GM18508 (cell line): ENCODE measurements at regions not wholly inside any gene's neighbourhood (a gene's known extent, or its start where the extent isn't known, plus 50 kb on each side); places are given as distances from the start of the nearest gene placed in this dataset.

Experiments
- ATAC-seq: cut with Tn5 transposase; IDR thresholded peaks from one replicate; pipeline ENCODE4 v1.9.1; 2021; ENCODE audit warnings: moderate number of reproducible peaks; ENCODE audit not compliant: insufficient read depth, unreplicated experiment

GRCh38 chr10:106011250-106011649 is 1153.3 kb downstream of the SORCS1 start:
- no peak for ATAC-seq

DNA sequence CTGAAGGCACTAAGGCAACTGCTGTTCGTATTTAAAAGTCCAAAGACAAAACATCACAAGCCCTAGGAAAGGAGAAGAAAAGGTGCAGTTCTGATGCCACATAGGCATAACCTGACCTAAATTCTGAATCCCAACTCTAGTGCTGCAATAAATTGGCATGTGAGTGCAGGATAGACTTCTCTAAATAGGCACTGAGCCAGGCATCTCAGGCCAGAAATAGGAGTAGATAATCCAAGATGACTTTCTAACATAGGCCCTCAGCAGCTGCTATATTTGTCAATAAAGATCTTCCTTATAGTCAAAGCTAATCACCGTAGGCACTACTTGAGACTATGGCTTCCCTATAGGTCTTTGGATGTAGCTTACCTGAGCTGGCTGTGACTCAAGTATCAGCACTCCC is 1163.8 kb downstream of the SORCS1 start:
- no peak for ATAC-seq

GRCh38 chr10:105993609-105994008 is 1170.9 kb downstream of the SORCS1 start:
- no peak for ATAC-seq

GRCh38 chr10:105992928-105993327 is 1171.6 kb downstream of the SORCS1 start:
- ATAC-seq, result no peak

- no peak for ATAC-seq
Measured at GRCh38 chr10:105990529-105990928, 1174.0 kb downstream of the SORCS1 start.

- ATAC-seq, result no peak
Measured at GRCh38 chr10:105989995-105990394, 1174.5 kb downstream of the SORCS1 start.

GRCh38 chr10:105988848-105989247 is 1175.7 kb downstream of the SORCS1 start:
- no peak for ATAC-seq

GRCh38 chr10:105986912-105987635 is 1177.4 kb downstream of the SORCS1 start:
- no peak for ATAC-seq

- ATAC-seq, result no peak
Measured at GRCh38 chr10:105986486-105986885, 1178.0 kb downstream of the SORCS1 start.

DNA sequence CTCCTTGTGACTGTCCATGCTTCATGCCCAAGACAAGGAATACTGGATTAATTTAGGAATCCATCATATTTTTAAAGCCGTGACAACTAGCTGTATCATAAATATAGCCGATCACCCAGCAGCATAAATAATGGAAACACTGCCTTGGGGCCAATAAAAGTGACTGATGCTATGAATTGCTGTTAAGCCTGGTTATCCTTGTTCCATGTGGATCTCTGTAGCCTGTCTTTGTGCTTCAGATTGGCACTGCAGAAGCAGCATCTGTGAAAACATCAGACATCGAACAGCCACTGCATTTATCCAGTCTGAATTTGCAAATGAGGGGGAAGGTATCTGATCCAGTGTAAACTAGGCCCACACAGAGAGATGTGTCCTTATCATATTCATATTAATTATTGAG is 1181.8 kb downstream of the SORCS1 start:
- no peak for ATAC-seq

GRCh38 chr10:105981679-105982078 is 1182.8 kb downstream of the SORCS1 start:
- ATAC-seq, result no peak

GRCh38 chr10:105974803-105975456 is 1189.6 kb downstream of the SORCS1 start:
- ATAC-seq, result no peak

DNA sequence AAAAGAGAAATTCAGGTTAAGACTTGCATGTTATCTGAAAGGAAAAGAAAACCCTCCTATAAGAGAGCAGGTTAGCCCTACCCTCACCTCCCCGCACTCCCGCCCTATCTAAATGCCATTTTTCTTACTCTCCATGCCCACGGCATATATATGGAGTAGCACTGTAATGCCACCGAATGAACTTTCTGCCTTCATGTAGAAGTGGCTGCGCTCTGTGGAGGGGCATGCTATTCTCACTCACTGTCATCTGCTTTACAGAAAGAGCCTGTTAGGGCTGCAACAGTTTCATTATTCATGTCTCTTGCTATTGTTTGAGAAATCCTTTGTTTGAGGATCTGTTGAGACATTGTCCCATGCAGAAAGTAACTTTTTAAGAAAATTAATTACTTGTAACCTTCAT is 1190.6 kb downstream of the SORCS1 start:
- no peak for ATAC-seq

GRCh38 chr10:105973360-105973759 is 1191.1 kb downstream of the SORCS1 start:
- no peak for ATAC-seq

DNA sequence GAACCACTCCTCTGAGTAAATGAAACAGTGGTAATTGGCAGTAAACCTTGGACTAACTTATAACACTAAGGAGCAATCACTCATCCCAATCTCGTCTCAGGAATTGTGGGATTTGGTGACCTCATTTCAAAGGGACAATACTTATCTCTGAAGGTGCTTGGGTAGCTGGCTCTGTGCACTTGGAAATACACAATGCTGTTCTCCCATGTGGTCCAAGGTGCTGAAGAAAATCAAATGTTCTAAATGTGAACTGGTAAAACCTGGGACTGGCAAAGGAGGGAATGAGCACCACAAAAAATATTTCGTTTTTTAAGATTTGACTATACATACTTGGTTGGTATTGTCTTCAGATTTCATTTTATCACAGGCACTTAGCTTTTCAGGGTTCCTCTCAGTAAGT is 1193.0 kb downstream of the SORCS1 start:
- ATAC-seq, result no peak

GRCh38 chr10:105969884-105970377 is 1194.6 kb downstream of the SORCS1 start:
- no peak for ATAC-seq

DNA sequence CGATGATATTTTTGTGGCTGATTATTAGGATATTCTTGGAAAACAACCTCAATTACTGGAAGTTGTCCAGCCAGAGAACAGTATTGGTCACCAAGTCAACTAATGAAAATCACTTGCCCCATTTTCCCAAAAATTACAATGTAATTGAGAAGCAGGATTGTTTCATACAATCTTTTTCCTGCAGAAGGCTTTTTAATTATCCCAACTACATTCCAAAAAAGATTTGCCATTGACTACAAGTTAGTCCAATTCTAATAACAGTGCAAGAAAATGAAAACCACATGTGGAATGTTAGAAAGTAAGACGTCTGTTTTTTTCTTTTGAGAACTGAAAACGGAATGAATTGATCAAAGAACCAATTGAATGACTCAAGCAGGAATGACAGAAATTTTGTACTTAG is 1195.8 kb downstream of the SORCS1 start:
- no peak for ATAC-seq

DNA sequence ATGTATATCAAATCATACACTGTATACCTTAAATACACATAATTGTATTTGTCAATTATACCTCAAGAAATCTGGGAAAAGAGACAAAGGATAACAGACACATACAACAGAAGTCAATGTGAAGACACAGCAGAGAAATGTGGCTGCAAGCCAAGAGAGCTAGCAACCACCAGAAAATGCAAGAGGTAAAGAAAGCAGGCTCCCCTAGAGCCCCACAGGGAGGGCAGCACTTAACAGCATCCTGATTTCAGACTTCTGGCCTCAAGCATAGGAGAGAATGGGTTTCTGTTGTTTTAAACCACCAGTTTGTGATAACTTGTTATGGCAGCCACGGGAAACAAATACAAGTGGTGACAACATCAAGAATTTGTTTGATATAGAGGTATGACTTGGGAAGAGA is 1197.2 kb downstream of the SORCS1 start:
- no peak for ATAC-seq

DNA sequence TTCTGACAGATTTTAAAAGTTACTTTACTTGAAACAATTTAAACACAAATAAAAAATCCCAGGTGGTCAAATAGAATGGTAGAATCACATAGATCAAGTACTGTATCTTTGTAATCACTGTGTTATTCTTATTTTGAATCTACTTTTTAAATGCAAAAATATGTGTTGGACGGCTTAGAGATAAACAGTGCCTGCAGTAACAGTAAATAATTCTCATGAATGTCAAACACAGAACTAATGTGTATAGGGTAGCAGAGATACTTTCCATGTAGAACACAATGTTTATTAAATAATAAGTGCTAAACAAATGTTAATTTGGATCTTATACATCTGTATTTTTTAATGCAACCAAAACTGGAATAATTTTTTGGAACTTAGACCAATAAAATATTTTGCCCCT is 1199.4 kb downstream of the SORCS1 start:
- no peak for ATAC-seq

DNA sequence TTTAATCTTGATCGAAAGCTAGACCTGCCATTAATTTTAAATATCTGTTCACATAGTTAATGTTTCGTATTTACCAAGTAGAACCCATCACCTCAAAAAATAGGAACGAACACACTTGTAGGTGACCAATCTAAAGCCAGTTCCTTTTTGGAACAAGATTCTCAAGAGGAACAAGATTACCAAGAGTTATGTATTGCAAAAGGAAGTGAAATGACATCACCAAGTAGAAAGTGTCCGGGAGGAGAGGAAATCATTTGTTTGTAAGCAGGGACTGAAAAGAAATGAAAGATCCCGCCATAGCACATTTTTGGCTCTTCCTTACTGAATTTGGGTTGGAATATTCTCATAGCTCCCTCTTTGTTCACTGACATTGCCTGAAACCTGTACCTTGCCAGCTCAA is 1200.5 kb downstream of the SORCS1 start:
- no peak for ATAC-seq

DNA sequence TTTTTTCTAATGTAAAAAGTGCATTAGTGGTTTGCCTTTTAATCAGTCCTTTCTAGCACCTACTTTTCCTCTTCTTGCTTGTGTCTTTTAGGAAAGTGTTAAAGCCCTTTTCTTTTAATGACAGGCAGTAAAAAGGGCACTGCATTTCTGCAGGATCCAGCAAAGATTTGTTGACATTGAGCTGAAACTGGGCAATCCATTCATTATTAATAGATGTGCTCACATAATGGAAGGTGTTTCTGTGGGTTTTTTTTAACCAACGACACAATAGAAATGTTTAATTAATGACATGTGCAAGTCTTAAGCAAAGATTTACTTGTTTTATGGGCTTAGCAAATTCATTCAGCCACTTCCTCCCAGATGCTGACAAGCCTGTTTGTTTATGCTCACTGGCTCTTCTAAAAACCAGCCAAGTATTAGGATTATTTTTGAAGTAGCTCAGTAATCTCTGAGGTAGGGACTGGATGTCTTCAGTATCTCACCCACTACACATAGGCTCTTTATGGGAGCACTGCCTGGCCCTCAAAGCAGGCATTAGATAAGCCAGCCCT is 1201.1 kb downstream of the SORCS1 start:
- no peak for ATAC-seq

DNA sequence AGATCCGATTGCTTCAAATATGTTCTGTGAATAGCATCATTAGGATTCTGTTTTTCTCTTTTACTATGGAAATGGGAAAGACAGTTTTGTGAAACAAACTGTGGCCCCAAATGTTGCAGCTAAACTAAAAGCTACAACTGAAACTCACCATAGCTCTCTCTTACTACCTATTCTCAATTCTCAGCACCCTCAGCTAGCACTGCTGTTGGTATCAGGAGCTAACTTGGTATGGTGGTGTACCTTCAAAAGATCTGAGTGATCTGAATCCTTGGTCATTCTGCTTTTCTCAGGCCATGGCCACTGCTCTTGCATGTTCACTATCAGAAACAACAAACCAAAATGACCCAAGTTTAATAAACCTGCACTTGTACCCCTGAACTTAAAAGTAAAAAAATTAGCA is 1208.0 kb downstream of the SORCS1 start:
- no peak for ATAC-seq
